Hematopoietic multipotent progenitor cell treated with erythropoietin and hydrocortisone succinate and interleukin-3 and kit ligand, for 17 days (in vitro differentiated cells): ENCODE measurements at regions not wholly inside any gene's neighbourhood (a gene's known extent, or its start where the extent isn't known, plus 50 kb on each side); places are given as distances from the start of the nearest gene placed in this dataset.
"Not testable (repeated sequence)": the region's sequence is repeated elsewhere in the genome, so short reads cannot be mapped to it uniquely, and the experiment has no call there.

Experiments used
- DNase-seq: peaks from one replicate; pipeline ENCODE4 v3.0.0-alpha.2; 2015; ENCODE audit warnings: low spot score

DNA sequence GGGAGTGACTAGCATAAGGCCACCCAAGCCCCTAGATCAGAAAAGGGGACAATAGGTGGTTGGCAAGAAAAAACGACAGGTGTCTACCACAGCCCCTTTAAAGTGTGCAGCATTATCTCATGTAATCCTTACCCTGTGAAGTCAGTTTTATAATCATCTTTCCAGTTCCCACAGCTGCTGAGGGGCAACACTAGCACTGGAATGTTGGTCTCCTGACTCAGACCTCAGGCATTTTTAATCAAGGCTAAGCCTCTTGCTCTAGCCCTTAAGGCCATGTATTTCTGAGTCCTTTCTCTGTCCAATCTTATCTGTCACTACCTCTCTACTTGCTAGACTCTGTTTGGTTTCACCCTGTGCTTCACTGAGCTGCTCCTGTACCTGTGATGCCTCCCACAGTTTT is 171.7 kb downstream of the TLE3 start:
- no peak for DNase-seq

DNA sequence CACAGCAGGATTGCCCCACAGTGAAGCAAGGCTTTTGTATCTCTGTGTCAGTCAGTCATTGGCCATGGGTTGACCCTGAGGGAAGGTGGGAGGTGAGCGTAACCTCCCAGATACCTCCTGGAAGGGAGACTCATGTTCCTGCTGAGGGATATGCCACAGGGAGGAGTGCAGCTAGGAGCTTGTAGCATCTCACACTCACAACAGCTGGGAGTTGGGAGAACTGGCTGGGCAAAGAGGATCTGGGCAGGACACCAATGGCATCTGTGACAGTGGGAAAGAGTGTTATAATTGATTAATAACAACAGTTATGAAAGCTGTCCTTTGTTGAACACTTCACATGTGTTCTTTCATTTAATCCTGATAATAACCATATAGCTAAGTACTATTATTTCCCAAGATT is 171.0 kb downstream of the TLE3 start:
- no peak for DNase-seq

DNA sequence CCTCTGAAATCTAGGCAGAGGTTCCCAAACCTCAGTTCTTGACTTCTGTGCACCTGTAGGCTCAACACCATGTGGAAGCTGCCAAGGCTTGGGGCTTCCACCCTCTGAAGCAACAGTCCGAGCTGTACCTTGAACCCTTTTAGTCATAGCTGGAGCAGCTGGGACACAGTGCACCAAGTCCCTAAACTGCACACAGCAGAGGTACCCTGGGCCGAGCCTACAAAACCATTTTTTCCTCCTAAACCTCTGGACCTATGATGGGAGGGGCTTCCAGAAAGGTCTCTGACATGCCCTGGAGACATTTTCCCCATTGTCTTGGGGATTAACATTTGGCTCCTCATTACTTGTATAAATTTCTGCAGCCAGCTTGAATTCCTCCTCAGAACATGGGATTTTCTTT is 168.8 kb downstream of the TLE3 start:
- DNase-seq: not testable (repeated sequence)

DNA sequence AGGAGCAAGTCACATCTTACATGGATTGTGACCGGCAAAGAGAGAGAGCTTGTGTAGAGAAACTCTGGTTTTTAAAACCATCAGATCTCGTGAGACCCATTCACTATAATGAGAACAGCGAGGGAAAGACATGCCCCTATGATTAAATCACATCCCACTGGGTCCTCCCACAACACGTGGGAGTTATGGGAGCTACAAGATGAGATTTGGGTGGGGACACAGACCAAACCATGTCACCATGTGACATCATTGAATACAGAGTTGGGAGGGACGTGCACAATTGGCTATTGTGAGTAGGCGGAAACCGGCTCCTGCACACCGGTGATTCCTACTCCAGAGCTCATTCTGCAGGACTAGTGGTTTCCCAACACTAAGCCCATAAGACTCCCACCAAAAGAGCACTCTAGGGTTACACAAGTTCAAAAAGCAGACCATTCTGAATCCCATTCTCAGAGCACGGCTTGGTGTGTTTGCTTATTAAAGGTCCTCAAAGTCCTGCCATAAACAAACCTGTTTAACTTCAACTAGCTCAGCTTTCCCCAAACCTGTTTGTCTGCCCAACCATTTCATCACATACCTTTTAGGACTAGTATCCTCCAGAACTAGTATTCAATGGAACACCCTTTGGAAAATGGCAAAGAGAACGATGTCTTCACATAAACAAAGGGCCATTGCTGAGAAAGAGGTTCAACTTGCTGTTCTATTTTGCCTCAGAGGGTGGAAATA is 167.6 kb downstream of the TLE3 start:
- no peak for DNase-seq

DNA sequence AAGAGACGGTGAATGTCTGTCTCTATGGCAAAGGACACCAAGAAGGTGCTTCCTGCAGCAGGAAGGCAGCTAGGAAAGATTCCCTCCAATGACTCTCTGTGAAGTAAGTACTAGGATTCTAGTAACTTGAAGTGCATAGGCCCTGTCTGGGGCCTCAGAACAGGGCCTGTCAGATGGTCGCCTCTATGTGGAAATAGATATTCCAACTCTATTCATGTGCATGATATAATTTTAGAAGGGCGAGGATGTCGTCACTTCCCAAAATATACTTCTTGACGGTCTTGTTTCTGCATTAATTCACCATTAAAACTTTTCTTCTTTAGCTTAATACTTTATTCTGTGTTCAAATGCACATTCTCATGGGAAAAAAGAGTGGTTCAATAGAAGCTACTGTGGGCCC is 167.0 kb downstream of the TLE3 start:
- no peak for DNase-seq

DNA sequence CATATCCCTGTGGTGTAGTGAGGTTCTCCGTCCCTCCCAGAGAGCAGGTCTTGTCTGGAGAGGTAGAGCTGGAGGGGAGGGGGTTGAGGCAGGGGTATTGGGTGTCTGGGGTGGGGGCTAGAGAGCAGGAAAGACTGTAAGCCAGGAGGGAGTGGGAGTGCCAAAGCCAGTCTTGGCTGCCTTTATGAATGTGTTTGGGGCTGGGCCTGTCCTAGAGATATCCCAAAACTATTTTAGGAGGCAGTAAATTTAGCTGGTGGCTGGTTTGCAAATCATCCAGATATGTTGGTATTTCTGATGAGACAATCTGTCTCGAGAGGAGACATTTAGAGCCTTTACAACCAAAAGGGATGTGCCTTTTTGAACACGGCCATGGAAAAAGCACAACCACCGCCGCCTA is 166.6 kb downstream of the TLE3 start:
- DNase-seq: no peak

DNA sequence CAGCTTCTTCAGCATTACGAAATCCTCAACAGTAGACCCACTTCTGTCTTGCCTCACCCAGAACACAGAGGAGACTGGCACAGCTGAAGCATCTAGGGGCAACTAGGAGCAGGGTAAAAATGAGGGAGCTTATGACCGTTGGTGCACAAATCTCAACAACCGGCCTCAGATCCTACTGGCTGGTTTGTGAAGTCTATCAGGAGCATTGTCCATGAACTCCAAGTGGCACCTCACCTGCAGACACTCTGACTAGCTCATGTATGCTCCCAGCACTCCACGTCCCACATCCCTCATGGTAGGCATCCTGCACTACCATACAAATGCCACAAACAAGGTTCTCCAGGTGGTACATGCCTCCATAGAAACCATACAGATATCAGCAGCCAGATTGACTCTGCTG is 163.1 kb downstream of the TLE3 start:
- DNase-seq: no peak

DNA sequence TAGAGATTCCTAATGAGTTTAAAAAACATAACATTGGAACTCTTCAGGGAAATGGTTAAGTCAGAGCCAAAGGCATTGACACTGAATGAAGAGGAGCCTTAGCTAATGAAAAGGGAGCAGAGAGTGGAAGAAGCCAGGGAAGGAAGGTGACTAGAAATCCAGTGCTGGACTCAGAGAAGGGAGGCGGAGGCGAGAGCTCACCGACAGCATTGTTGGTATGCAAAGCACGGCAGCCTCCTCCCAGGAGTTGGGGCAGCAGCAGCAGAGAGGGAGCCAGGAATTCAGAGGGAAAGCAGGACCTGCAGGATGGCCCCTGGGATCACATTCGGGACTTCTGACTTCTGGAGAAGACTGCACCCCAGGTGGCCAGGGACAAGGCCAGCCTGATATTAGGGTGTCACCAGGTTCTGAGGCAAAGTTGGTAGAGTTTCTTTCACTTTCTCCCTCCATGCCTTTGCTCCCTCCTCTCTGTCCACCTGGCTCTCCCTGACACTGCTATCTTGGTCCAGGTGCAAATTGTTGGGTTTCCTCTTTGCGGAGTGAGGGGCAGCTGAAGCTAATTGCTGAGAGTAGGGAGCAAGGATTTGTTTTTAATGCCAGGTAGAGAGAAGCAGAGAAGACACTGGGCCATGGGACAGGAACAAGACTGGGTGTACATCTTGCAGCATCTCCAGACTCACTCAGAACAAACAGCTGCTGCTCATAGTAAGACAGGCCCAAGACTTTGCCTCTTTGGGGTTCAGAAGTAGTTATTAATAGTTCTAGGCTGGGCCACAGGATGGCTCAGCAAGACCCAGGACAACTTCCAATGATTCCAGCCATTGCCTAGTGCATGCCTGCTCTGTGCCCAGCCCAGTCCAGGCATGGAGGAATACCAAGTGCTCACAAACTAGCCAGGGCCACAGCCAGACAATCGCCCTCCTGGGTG is 157.9 kb downstream of the TLE3 start:
- DNase-seq: no peak

DNA sequence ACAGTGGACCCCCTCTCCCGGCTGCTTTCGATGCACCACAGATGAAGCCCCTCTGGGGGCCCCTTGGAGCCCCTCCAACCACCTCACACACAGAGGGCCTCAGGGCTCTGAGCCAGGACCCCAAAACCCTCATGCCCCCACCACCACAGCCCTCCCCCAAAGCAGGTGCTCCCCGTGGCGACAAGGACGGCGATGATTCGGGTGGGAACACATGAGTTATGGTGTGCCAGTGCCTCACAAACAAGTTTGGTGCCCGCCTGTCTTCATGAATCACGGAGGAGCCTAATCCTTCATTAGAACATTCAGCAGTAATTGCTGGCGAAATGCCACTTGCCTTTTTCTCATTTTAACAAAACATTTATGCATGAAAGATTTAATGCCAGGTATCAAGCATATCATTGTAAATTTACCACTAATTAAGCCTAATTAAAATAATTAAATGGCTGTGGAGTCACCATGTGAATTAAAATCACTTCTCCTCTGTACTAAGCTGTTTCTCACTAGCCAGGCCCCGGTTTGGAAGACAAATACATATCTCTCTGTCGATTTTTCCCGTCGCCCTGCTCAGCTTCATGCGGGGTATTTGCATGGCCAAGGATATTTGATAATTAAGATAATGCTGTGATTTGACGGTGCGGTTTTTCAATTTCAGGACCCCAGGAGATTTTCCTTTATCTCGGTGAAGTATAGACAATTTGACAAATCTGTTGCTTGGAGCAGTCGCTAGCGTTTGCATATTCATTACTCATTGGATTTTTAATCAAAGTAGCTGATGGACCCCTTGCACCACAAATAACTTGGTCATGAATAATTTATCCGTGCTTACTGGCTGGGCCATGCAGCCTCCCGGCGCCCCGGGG is 157.0 kb downstream of the TLE3 start:
- DNase-seq: no peak

DNA sequence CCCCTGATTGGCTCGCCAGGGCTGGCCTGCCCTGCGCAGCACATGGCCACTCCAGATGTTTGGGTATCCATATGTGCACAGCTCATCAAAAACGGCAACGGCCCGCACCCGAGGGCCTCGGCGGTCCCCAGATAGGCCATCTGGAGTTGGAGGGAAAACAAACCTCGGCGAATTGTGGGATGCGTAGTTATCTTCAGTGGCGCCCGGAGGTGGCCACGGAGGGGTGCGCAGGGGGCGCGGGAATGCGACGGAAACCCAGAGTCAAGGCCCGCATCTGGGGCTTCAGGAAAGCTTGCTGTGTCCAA is 156.5 kb downstream of the TLE3 start:
- no peak for DNase-seq

DNA sequence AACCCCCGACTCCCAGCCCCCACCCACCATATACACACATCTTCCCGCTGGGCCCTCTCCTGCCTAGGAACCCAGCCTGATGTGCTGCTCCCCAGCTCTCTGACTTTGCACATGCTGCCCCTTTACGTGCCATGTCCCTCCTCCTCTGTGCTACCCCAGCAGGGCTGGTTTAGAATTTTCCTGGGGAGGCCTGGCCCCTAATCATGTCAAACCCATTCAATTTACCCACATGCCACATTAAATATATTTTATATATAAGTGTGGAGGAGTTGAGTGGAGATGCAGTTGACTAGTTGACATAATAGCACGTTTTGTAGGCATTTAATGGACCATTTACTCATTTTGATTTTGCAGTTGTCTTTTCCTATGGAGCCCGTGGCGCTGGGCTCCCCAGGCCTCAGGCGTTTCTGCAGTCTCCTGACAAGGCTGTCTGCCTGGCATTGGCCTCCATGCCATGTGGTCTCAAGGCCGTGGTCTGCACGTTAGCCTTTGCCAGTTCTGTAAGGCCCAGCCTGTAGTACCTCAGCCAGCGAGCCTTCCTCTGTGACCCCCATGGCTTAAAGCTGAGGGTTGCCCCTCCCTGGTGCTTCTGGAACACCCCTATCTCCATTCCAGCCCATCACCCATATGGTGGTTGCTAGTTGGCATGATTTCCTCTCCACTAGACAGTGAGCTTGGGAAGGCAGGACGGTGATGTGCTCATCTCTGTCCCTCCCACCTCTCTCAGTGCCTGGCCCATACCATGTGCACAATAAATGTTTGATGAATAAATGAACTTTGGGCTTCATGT is 155.8 kb downstream of the TLE3 start:
- no peak for DNase-seq

DNA sequence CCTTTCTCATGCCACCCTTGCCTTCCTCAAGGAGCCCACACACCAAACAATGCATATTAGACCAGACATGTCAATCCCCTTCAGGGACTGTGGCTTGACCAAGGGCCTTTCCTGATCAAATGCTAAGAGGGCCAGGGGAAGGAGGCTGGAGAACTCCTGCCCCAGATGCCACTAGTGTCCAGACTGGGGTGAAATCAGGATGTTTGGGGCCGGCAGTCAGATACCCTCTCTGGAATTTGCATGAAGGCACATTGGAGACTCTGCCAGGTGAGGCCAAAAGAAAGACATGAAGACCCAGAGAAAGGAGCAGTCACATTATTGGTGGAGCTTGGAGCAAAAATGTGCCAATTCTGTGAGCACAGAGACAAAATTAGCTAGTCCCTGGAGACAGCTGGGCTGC is 154.1 kb downstream of the TLE3 start:
- DNase-seq: no peak

DNA sequence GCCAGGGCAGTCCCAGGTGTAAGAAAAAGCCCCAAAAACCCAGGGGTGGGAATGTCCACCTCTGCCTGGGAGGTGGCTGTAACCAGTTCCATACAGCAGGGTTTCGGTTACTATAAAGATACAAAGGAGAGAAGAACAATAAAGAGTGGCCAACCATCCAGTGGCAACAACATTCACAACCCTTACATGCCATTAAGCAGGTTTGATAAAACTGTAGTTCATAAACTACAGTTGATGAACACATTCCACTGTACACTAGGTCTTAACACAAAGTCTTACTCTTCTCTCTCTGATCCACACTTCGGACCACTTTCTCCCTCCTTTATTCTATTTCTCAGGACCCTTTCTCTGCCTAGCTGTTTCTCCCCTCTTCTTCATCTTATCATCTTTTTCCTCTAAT is 152.0 kb downstream of the TLE3 start:
- no peak for DNase-seq

DNA sequence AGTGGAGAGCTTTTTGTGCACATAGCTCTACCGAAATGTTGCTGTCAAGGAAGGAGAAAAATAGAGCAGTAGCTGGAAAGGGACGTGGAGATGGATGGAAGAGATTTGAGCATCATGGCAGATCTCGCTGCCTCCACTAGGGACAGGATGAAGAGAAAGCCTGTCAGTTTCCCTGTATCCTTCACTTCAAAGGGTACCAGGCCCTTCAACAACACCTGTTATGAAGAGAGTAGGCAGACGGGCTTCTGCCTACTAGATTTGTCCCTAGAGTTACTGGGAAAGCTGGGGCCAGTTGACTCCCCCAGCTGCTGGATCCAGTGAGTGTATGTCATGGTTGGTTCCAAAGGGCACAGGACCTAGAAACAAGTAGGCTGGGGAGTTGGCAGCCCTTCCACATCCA is 150.8 kb downstream of the TLE3 start:
- no peak for DNase-seq

DNA sequence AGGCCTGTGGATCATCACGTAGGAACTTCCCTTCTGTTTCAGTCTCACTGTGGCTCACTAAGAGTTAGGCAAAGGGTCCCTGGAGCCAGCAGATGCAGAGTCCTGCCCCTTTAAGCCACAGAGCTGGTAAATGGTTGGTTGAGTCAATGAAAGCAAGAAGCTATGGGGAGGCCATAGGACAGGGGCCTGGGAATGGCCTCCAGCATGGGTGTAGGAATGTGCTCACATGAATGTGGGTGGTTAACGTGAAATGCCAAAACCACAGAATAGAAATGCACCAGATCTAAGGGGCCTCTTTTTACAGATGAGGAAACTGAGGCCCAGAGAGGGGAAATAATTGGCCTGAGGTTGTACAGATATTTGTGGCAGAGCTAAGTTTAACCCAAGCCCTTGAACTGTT is 150.3 kb downstream of the TLE3 start:
- no peak for DNase-seq

DNA sequence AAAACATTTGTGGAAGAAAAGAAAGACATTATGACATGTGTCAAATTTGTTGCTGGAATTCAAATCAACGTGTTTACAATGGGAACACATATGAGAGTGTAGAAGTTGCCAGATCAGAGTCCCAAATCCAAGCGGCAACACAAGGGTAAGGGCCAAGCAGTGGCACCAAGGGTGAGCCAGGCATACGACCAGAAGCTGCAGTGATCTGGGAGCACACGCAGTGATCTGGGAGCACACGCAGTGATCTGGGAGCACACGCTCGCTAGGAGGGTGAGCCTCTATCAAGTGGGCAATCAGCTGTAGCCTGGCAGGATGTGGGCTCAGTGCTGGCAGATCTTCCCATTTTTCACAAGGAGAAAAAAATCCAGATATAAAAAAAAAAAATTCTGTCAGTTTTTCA is 148.2 kb downstream of the TLE3 start:
- no peak for DNase-seq

DNA sequence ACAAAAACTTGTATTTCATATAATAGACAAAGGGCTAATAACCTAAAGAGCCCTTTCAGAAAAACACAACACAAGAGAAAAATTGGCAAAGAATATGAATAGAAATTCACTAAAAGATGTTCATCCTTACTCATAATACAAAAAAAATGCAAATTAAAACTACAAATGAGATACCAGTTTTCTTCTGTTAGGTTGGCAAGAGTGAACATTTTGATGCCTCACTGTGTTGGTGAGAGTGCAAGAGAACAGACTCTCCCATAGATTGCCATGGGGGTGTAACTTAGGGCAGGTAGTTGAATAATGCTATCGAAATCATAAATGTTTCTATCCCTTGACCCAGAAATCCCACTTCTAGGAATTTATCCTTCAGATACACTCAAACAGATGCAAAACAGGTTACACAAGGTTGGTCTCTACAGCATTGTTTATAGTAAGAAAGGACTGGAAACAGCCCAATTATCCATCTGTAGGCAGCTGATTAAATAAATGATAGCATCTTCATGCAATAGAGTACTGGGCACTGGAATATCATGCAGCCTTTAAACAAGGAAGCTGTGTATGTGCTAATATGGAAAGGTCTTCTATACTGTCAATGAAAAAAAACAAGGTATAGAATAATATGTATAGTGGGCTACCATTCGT is 146.3 kb downstream of the TLE3 start:
- no peak for DNase-seq

DNA sequence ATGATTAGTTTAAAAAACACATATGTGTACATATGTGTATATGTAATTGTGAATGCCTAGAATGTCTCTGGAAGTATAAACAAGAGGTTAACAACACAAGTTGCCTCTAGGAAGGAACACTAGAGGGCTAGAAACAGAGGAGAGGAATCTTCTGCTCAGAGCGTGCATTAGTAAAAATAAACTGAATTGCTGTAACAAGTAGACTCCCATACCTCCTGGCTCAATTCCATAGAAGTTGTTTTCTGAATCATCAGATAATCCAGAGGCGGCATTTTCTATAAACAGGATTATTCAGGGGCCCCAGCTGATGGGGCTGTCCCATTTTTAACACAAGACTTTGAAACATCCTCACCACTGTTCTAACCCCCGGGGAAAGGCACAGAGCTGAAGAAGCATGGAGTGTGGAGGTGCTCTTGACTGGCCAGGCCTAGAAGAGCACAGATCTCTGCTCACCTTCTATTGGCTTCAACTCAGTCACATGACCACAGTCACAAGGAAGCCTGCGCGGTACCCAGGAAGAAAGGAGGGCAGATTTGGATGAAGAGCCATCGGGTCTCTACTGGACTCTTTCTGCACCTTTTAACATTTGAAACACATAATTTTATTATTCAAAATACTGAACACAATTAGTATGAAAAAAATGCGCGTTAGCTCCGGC is 145.7 kb downstream of the TLE3 start:
- DNase-seq: no peak

DNA sequence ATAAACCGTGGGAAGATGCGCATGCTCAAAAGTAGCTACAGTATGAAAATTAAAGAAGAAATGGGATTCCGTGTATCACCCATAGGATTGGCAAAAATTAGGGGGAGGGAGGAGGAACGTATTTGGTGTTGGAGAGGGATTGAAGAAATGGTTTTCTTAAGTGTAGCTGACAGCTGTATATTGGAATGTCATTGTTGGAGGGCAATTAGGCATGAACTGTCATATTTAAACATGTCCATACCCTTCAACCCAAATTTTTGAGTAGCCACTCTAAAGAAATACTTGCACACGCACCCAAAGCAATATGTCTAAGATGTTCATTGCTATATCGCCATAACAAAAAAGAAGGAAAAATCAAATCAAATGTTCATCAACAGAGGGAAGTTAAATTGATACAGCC is 144.7 kb downstream of the TLE3 start:
- no peak for DNase-seq

DNA sequence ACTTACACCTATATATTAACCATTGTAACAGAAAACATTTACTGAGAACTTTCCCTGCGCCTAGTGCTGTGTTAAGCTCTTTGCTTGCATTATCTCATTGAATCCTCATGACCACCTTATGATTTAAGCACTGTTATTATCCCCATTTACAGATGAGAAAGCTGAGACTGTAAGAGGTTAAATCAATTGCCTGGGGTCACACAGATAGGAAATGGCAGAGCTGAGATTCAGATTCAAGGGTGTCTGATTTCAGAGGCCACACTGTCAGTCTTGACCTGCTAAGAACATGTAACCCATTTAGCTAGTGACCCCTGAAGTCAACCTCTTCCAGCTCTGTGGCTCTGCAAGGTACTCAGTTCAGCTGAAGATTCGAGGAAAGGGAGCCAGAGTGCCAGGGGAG is 143.9 kb downstream of the TLE3 start:
- no peak for DNase-seq

DNA sequence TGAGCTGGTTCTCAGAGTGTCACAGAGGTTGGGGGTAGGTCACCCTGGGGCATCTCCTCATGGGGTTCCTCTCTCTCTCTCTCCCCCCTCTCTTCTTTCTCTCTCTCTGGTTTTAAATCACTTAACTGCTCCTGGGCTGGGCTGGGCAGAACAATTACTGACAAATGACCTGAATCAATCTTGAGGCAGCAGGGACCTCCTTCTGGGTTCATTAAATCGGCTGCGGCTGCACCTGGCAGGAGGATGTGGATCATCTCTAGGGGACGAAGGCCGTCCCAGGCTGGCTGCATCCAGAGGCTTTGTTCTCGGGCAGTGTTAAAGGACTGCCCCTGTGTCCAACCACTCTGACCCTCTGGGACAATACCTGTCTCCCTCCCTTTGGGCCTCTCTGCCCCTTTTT is 143.1 kb downstream of the TLE3 start:
- no peak for DNase-seq
